ENCODE measurements at regions not wholly inside any gene's neighbourhood (a gene's known extent, or its start where the extent isn't known, plus 50 kb on each side); places are given as distances from the start of the nearest gene placed in this dataset.

GRCh38 chr13:22110368-22110767 lies 439.5 kb downstream of the FGF9 start (continued):
- no peak for TF ChIP-seq RREB1 (CRISPR knock-in tag; IDR thresholded peaks at IDR 0.05)

GRCh38 chr13:22111152-22111783 lies 440.4 kb downstream of the FGF9 start:
- CTCF ChIA-PET (ENCODE audit: low intra/inter-chr PET ratio) = no interaction called here
- Histone ChIP-seq H3K9me3 (replicated peaks; ENCODE audit: control insufficient read depth, insufficient read depth, low read depth, low read length) (no peaks in the 10 kb centered on the region), H3K79me2 (ENCODE audit: control insufficient read depth, insufficient read depth, low read length) (no peaks in the 10 kb centered on the region), H3K4me1 (replicated peaks in 1 of 2; ENCODE audit: control insufficient read depth in 2 of 2, insufficient read depth in 2 of 2, low read length in 2 of 2) (no peaks in the 10 kb centered on the region), H3K4me3 (no peak overlapping the region), H3K36me3 (ENCODE audit: control insufficient read depth, insufficient read depth, low read length) (no peaks in the 10 kb centered on the region), H3K27me3 (ENCODE audit: control insufficient read depth in 2 of 2, insufficient read depth in 2 of 2, low read length in 2 of 2) (peaks cover 0 to 7% of the 10 kb centered on the region in 2 experiments; a peak in 2 of 5 replicates), H3K9me1 (ENCODE audit: control insufficient read depth, insufficient read depth, low read length) (no peaks in the 10 kb centered on the region), H3K9ac (ENCODE audit: insufficient read depth in 1 of 2, low read depth in 2 of 2, low read length in 2 of 2) (no peak overlapping the region), H3K27ac (ENCODE audit: extremely low read depth, low read depth, low read length) (no peak overlapping the region), H3K4me2 (ENCODE audit: insufficient read depth, low read length) (no peak overlapping the region), H4K20me1 (replicated peaks; ENCODE audit: control insufficient read depth, insufficient read depth, low read length) (no peaks in the 10 kb centered on the region), H2AFZ (ENCODE audit: low read depth, low read length) (no peak overlapping the region)
- in situ Hi-C loops (cut with MboI) (no loop called here), intact Hi-C loops (cut with micrococcal nuclease) (no loop called here)
- POLR2A ChIA-PET = no interaction called here
- BruUV-seq (replicated peaks) = no TSS peak
- no peak for ATAC-seq
- DNase-seq (ENCODE audit: extremely low read depth in 1 of 4, low spot score in 3 of 4) = no peak
- 2% methylated on average over 6 of the region's 8 CpGs for WGBS (ENCODE audit: insufficient coverage, low coverage, missing lambda C conversion rate)
- no peak for FAIRE-seq
- TF ChIP-seq DMBX1 (CRISPR knock-in tag; IDR thresholded peaks at IDR 0.05; ENCODE audit: borderline replicate concordance) (no peak), ETV5 (CRISPR knock-in tag; IDR thresholded peaks at IDR 0.05; ENCODE audit: low read depth) (no peak), ZNF133 (CRISPR knock-in tag; IDR thresholded peaks at IDR 0.05) (no peak)
